ENCODE measurements at regions not wholly inside any gene's neighbourhood (a gene's known extent, or its start where the extent isn't known, plus 50 kb on each side); places are given as distances from the start of the nearest gene placed in this dataset.

DNA sequence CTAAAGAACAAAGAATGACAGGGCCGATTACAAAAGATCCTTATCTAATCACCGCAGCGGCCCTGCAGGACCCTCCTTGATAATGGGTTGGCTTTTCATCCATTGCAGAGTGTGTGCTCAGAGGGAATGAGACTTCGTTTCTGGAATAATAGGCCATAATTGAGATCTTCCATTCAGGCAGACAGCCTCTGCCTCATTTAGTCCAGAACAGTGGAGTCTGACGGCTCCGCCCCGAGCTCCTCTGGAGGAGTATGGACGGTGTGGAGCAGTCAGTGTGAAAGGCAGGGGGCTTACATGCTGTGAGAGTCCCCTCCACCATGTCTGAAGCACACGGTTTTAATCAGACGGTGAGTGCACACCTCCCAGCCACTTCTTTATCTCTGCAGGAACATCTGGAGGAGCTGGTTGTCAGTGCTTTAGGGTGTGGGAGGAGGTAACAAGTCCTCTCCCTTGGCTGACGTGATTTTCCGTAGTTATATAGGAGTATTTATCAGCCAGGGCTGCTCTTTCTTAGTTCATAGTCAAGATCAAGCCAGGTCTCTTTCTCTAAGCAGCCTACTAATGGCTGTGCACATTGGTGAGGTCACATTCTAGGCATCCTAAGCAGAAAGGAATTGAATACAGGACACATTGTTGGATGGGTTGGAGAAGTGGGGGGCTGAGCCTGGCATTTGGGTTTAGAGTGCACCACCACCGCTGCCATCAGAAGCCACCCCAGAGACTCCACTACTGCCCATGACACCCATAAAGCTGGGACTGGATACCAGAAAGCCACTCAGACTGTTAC is 1477.9 kb downstream of the TBC1D22A start:
- H3K27me3 ChIP-seq (ENCODE audit: low read length) = no peaks in the 10 kb centered on the region
- no peak overlapping the region for H3K27ac ChIP-seq (ENCODE audit: low read depth, low read length)
- no peaks in the 10 kb centered on the region for H3K9me2 ChIP-seq (replicated peaks; ENCODE audit: insufficient read depth, low read length)
- H3K9ac ChIP-seq (ENCODE audit: low read length) = no peak overlapping the region
- no peaks in the 10 kb centered on the region for H3K79me2 ChIP-seq (ENCODE audit: insufficient read depth, low read length)
- no peak overlapping the region for H3K4me2 ChIP-seq (ENCODE audit: low read depth, low read length, poor library complexity, severe bottlenecking)
- no peaks in the 10 kb centered on the region for H4K20me1 ChIP-seq (ENCODE audit: low read depth, low read length)
- H3K4me3 ChIP-seq (ENCODE audit: insufficient read depth, low read length, poor library complexity, severe bottlenecking) = no peak overlapping the region
- no peak overlapping the region for H2AFZ ChIP-seq (ENCODE audit: low read depth, low read length, severe bottlenecking)
- H3K36me3 ChIP-seq (ENCODE audit: low read length) = no peaks in the 10 kb centered on the region
- TF ChIP-seq EZH2phosphoT487 (conservative IDR thresholded peaks at IDR 0.05; ENCODE audit: low read length) = no peak
- TF ChIP-seq, protein P1, sequence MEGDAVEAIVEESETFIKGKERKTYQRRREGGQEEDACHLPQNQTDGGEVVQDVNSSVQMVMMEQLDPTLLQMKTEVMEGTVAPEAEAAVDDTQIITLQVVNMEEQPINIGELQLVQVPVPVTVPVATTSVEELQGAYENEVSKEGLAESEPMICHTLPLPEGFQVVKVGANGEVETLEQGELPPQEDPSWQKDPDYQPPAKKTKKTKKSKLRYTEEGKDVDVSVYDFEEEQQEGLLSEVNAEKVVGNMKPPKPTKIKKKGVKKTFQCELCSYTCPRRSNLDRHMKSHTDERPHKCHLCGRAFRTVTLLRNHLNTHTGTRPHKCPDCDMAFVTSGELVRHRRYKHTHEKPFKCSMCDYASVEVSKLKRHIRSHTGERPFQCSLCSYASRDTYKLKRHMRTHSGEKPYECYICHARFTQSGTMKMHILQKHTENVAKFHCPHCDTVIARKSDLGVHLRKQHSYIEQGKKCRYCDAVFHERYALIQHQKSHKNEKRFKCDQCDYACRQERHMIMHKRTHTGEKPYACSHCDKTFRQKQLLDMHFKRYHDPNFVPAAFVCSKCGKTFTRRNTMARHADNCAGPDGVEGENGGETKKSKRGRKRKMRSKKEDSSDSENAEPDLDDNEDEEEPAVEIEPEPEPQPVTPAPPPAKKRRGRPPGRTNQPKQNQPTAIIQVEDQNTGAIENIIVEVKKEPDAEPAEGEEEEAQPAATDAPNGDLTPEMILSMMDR (IDR thresholded peaks at IDR 0.05; ENCODE audit: insufficient read depth, low read length, poor library complexity, severe bottlenecking) = no peak
- no peaks in the 10 kb centered on the region for H3F3A ChIP-seq (ENCODE audit: insufficient read depth)
- no peaks in the 10 kb centered on the region for H3K9me3 ChIP-seq (ENCODE audit: insufficient read depth, low read length)

DNA sequence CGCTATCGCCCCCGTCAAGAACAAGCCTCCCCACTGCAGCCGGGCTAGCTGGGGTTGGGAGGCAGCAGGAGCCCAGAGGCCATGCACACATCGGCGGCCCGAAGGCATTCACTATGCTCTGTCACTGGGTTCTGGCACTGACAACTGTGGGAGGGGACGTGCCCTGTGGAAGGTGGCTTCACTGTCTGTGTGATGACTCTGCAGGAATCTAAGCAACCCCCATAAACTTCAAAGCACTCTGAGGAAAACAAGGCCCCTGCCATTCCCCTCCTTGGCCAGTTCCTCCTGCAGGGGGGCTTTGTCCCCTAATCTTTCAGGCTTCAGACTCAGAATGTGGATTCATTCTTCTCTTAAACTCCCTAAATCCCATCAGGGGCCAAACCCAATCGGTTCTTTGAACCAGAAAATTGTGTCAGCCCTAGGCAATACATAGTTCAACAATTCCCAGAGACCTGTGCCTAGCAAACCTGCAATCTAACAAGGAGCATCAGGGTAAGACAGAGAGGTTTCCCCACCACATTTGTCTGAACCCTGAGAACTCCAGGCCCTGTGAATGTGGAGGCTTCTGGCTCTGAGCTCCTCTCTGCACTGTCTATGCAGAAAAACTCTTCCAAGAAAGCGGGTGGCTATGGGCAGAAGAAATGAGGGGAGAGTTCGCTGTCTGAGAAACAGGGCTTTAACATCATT is 1477.2 kb downstream of the TBC1D22A start:
- Histone ChIP-seq H3K4me3 (ENCODE audit: insufficient read depth, low read length, poor library complexity, severe bottlenecking) (no peak overlapping the region), H3K9ac (ENCODE audit: low read length) (no peak overlapping the region), H3K27me3 (ENCODE audit: low read length) (no peaks in the 10 kb centered on the region), H3K27ac (ENCODE audit: low read depth, low read length) (no peak overlapping the region), H3K79me2 (ENCODE audit: insufficient read depth, low read length) (no peaks in the 10 kb centered on the region), H4K20me1 (ENCODE audit: low read depth, low read length) (no peaks in the 10 kb centered on the region), H3K9me2 (replicated peaks; ENCODE audit: insufficient read depth, low read length) (no peaks in the 10 kb centered on the region), H2AFZ (ENCODE audit: low read depth, low read length, severe bottlenecking) (no peak overlapping the region), H3K36me3 (ENCODE audit: low read length) (no peaks in the 10 kb centered on the region), H3K4me2 (ENCODE audit: low read depth, low read length, poor library complexity, severe bottlenecking) (no peak overlapping the region), H3K9me3 (ENCODE audit: insufficient read depth, low read length) (no peaks in the 10 kb centered on the region), H3F3A (ENCODE audit: insufficient read depth) (no peaks in the 10 kb centered on the region)
- TF ChIP-seq EZH2phosphoT487 (conservative IDR thresholded peaks at IDR 0.05; ENCODE audit: low read length) = no peak
- TF ChIP-seq, protein P1 (IDR thresholded peaks at IDR 0.05; ENCODE audit: insufficient read depth, low read length, poor library complexity, severe bottlenecking) = no peak

- Histone ChIP-seq H3K4me3 (ENCODE audit: insufficient read depth, low read length, poor library complexity, severe bottlenecking) (no peak overlapping the region), H3K79me2 (ENCODE audit: insufficient read depth, low read length) (no peaks in the 10 kb centered on the region), H2AFZ (ENCODE audit: low read depth, low read length, severe bottlenecking) (no peak overlapping the region), H3K27ac (ENCODE audit: low read depth, low read length) (no peak overlapping the region), H3K27me3 (ENCODE audit: low read length) (no peaks in the 10 kb centered on the region), H3K36me3 (ENCODE audit: low read length) (no peaks in the 10 kb centered on the region), H3K9me2 (replicated peaks; ENCODE audit: insufficient read depth, low read length) (no peaks in the 10 kb centered on the region), H3K9ac (ENCODE audit: low read length) (no peak overlapping the region), H3F3A (ENCODE audit: insufficient read depth) (no peaks in the 10 kb centered on the region), H4K20me1 (ENCODE audit: low read depth, low read length) (no peaks in the 10 kb centered on the region), H3K4me2 (ENCODE audit: low read depth, low read length, poor library complexity, severe bottlenecking) (no peak overlapping the region), H3K9me3 (ENCODE audit: insufficient read depth, low read length) (no peaks in the 10 kb centered on the region)
- TF ChIP-seq EZH2phosphoT487 (conservative IDR thresholded peaks at IDR 0.05; ENCODE audit: low read length) = no peak
- TF ChIP-seq, protein P1 (IDR thresholded peaks at IDR 0.05; ENCODE audit: insufficient read depth, low read length, poor library complexity, severe bottlenecking) = no peak
Observed at GRCh38 chr22:48238966-48239365, 1476.5 kb downstream of the TBC1D22A start.
